ENCODE measurements at regions not wholly inside any gene's neighbourhood (a gene's known extent, or its start where the extent isn't known, plus 50 kb on each side); places are given as distances from the start of the nearest gene placed in this dataset.

DNA sequence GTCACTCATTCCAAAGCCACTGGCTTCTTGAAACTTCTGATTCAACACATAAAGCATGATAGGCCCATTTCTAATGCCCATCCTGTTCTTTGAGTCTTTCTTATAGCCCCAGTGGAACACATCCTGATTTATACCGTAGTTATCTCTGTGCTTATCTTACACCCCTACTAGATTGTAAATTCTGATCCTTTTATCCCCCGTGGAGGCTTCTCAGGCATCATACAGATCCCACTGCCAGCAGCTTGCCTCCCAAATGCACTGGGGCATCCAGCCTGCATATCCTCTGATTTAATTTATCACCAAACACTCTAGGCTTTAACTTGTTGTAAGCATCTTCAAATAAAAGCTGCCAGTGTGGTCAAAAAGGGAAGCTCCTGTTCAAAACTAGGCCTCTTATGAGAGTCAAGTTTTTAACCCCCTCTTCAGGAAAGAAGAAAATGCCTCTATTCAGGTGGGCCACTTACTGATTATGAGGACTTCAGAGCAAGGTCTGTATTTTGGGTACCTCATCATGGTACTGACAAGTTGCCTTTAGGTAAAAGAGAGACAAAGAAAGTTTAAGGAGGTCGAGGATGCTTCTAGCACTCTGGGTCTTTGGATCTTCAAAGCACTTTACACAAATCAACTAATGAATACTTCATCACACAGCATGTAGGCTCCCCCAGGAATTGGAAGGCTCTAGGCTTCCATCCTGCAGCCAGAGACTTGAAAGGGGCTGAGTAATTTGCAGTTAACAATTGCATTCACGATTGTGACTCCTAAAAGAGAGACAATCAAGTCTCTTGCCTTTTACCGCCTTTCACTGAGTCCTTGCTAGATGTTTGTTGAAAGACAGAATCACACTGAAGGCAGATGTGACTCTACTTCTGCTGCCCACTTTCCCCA lies 95.8 kb upstream of the LDB2 start:
- DNase-seq: no peak

GRCh38 chr4:16992566-16993225 lies 94.3 kb upstream of the LDB2 start:
- DNase-seq: no peak

DNA sequence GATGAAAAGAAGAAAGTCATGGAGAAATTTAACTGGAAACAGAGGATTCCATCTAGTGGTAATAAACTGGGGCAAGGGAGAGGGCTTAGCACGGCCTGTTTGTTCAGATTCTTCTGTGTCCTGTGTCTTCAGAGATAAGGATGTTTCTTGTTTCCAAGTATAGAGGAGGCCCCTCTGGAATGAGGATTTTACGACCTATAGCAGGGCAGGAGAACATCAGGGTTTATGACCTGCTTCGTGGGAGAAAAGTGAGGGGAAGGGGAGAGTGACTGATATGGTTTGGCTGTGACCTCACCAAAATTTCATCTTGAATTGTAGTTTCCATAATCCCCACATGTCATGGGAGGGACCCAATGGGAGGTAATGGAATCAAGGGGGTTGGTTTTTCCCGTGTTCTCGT lies 93.0 kb upstream of the LDB2 start:
- DNase-seq: no peak

DNA sequence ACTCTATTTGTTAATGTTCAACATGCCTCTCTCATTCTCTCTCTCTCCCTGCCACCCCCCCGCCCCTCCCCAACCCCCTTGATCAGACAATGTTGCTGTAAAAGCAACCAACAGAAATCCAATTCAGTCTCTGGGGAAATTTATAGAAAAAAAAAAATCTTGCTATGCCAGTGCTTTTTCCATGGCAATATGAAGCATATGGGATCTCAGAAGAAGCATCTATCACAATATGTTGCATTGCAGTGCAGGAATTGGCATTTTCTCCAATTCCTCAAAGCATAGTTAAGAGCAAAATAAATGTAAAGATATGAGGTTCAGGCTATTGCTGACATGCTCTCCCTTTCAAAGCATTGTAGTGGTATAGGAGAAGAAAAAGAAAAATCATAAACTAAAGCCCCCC lies 90.9 kb upstream of the LDB2 start:
- DNase-seq: no peak

- no peak for DNase-seq
These were observed 90.4 kb upstream of the LDB2 start for GRCh38 chr4:16988814-16989213.

GRCh38 chr4:16977081-16977480 lies 78.6 kb upstream of the LDB2 start:
- DNase-seq: no peak

DNA sequence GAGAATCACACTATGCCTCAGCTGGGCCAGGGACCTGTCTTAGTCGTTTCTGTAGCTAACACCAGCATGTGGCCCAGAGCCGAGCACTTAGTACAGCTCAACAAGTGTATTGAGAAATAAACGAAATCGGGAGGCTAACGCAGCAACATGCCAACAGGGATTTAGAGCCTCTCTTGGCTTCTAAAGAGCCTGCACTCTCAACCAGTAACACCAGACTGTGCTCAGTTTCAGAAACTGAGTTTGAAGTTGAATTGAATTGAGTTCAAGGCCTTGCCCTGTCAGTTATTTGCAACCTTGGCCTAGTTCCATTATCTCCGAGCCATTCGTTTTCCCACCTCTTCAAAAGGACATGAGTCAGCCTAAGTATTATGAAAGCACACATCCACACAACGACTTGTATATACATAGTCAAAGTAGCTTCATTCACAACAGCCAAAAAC lies 71.3 kb upstream of the LDB2 start:
- no peak for DNase-seq

DNA sequence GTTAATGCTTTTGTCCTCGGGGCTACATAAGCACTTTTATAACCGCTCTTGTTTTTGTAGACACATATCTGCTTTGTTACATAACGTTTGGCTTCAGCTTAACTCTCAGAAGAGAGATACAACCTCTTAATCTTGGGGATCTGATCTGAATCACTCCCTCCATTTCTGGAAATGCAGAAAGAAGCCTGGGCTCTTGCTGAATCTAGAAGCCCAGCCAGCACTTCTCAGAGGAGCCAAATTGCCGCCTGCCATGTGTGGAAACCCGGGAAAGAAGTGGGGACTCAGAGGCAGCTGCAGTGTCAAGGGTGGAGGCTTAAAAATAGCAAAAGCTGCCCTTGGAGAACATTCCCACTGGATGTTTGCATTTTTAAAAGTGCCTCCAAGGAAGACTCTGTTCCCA lies 69.3 kb upstream of the LDB2 start:
- DNase-seq: no peak

- no peak for DNase-seq
These were observed 60.9 kb upstream of the LDB2 start for GRCh38 chr4:16959305-16959704.

DNA sequence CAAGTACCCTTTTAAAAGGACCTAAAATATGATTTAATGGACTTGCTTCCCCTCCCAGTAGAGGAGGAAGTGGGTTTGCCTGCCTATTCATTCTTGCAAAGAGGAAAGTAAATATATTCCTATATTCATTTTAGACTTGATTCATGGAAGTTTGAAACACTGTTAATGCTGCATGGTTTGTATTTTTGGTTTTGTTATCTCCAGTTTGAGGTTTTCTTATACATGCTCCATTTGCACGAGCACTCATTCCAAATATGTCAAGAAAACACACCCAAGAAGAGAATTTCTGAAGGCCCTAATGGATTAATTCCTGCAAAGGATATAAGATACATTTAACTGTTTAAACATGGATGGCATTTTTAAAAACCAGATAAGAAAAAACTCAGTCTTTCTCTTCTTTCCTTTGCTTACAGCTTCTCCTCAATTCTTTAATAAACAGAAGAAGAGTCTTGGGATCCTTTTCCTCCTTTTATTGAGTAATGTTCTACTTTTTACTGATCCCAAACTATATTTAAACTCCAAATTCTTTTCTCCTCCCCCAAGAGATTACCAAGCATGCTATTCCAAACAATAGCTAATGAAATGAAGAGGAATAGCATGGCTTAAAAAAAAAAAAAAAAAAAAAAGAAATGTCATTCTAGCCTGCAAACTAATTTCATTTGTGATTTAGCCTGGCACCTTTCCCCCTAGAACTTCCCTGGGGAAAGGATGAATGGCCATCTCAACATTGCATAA lies 54.6 kb upstream of the LDB2 start:
- no peak for DNase-seq

- no peak for DNase-seq
These were observed 54.0 kb upstream of the LDB2 start for GRCh38 chr4:16952462-16952871.
